Keratinocyte (primary cell): ENCODE measurements at regions not wholly inside any gene's neighbourhood (a gene's known extent, or its start where the extent isn't known, plus 50 kb on each side); places are given as distances from the start of the nearest gene placed in this dataset.
"Not testable (repeated sequence)": the region's sequence is repeated elsewhere in the genome, so short reads cannot be mapped to it uniquely, and the experiment has no call there.

Source experiments
- EZH2 ChIP-seq: IDR thresholded peaks from one replicate; pipeline ENCODE4 v1.6.1; 2012; ENCODE audit warnings: inconsistent platforms, mild to moderate bottlenecking, low read length, moderate library complexity
- TF ChIP-seq, protein P1 (sequence below), 3 experiments: IDR thresholded peaks in 1 of 3; conservative IDR thresholded peaks in 1 of 3; optimal IDR thresholded peaks in 1 of 3; 2 replicates in 2 of 3; 3 replicates in 1 of 3; pipeline versions ENCODE3 to v1.5.1; 2011; ENCODE audit warnings: low read length in 3 of 3, mild to moderate bottlenecking in 3 of 3, moderate library complexity in 2 of 3, control low read depth in 1 of 3, inconsistent platforms in 1 of 3; ENCODE audit not compliant: insufficient read depth in 2 of 3; ENCODE audit errors: extremely low read depth in 1 of 3

DNA sequence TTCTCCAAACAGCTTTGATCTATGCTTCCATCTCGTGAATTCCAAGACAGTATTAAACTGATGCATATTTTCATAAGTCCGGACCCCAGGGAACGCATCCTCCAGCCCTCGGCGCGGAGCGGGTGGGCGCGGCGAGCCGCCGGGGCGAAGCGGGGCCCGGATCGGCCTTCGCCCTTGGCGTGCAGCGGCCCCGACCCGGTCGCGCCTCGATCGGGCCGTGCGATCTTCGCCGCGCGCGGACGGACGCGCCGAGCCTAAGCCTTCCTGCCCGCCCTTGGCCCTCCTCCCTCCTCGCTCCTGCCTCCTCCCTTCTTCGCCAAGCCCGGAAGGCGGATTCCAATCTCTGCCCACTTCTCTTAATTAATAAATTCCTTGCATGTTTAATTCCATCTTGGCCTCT, 70.4 kb downstream of the SC5D start:
- TF ChIP-seq, protein P1, sequence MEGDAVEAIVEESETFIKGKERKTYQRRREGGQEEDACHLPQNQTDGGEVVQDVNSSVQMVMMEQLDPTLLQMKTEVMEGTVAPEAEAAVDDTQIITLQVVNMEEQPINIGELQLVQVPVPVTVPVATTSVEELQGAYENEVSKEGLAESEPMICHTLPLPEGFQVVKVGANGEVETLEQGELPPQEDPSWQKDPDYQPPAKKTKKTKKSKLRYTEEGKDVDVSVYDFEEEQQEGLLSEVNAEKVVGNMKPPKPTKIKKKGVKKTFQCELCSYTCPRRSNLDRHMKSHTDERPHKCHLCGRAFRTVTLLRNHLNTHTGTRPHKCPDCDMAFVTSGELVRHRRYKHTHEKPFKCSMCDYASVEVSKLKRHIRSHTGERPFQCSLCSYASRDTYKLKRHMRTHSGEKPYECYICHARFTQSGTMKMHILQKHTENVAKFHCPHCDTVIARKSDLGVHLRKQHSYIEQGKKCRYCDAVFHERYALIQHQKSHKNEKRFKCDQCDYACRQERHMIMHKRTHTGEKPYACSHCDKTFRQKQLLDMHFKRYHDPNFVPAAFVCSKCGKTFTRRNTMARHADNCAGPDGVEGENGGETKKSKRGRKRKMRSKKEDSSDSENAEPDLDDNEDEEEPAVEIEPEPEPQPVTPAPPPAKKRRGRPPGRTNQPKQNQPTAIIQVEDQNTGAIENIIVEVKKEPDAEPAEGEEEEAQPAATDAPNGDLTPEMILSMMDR (optimal IDR thresholded peaks at IDR 0.05 in 1 of 3, IDR thresholded peaks at IDR 0.05 in 1 of 3, conservative IDR thresholded peaks at IDR 0.05 in 1 of 3; ENCODE audit: extremely low read depth in 1 of 3, insufficient read depth in 2 of 3, low read length in 3 of 3) = not testable (repeated sequence)
- not testable (repeated sequence) for TF ChIP-seq EZH2
